ENCODE measurements at regions not wholly inside any gene's neighbourhood (a gene's known extent, or its start where the extent isn't known, plus 50 kb on each side); places are given as distances from the start of the nearest gene placed in this dataset.

DNA sequence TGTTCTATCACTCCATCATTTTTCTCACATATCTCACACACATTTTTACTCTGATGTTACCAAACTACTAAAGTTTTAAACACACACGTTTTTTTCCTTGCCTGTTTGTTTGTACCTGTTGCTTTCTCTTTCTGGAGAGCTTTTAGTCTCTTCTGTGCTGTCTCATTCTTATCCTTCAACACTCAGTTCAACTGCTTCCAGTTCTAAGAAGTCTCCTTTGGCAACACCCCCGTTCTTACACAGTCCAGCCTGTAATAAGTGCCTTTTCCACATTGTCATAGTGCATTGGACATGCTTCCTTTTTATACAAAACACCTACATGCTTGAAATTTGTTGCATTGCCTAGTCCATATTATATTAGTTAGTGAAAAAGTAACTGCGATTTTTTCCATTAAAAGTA lies 360.2 kb upstream of the BRINP3 start:
- H3K9ac ChIP-seq (ENCODE audit: insufficient read depth in 1 of 2, low read depth in 2 of 2, low read length in 2 of 2): no peak overlapping the region
- no TSS peak for BruUV-seq (replicated peaks)
- CTCF ChIA-PET (ENCODE audit: low intra/inter-chr PET ratio): no interaction called here
- peak overlapping the region; percentile 33; the same call in 1 of the 3 replicates for H3K27ac ChIP-seq (ENCODE audit: extremely low read depth, low read depth, low read length)
- FAIRE-seq: no peak
- no peaks in the 10 kb centered on the region for H3K9me1 ChIP-seq (ENCODE audit: control insufficient read depth, insufficient read depth, low read length)
- H2AFZ ChIP-seq (ENCODE audit: low read depth, low read length): no peak overlapping the region
- POLR2A ChIA-PET: no interaction called here
- TF ChIP-seq CBFA2T3 (IDR thresholded peaks at IDR 0.05) (peak; percentile 5; the same call in 1 of the 2 replicates), CEBPG (CRISPR knock-in tag; IDR thresholded peaks at IDR 0.05) (no peak), CEBPG (tag; conservative IDR thresholded peaks at IDR 0.05 in 1 of 2, IDR thresholded peaks at IDR 0.05 in 1 of 2) (no peak), MEIS2 (IDR thresholded peaks at IDR 0.05; ENCODE audit: partially characterized antibody) (peak; percentile 68), ZNF23 (CRISPR knock-in tag; IDR thresholded peaks at IDR 0.05) (peak; percentile 52; the same call in 1 of the 2 replicates), ETS2 (tag; IDR thresholded peaks at IDR 0.05; ENCODE audit: borderline replicate concordance, poor library complexity, severe bottlenecking) (no peak)
- H3K9me3 ChIP-seq (replicated peaks; ENCODE audit: control insufficient read depth, insufficient read depth, low read depth, low read length): no peaks in the 10 kb centered on the region; the same call in 1 of the 2 replicates
- H3K36me3 ChIP-seq (ENCODE audit: control insufficient read depth, insufficient read depth, low read length): no peaks in the 10 kb centered on the region
- H4K20me1 ChIP-seq (replicated peaks; ENCODE audit: control insufficient read depth, insufficient read depth, low read length): no peaks in the 10 kb centered on the region
- WGBS (ENCODE audit: insufficient coverage, low coverage, missing lambda C conversion rate): 0% methylated on average over 3 of the region's 3 CpGs
- ATAC-seq: peak; percentile 76
- H3K27me3 ChIP-seq (ENCODE audit: control insufficient read depth in 2 of 2, insufficient read depth in 2 of 2, low read length in 2 of 2): no peaks in the 10 kb centered on the region
- in situ Hi-C loops (cut with MboI) (no loop called here), intact Hi-C loops (cut with micrococcal nuclease) (no loop called here)
- no peak overlapping the region for H3K4me2 ChIP-seq (ENCODE audit: insufficient read depth, low read length)
- H3K79me2 ChIP-seq (ENCODE audit: control insufficient read depth, insufficient read depth, low read length): no peaks in the 10 kb centered on the region
- H3K4me3 ChIP-seq: no peak overlapping the region
- H3K4me1 ChIP-seq (replicated peaks in 1 of 2; ENCODE audit: control insufficient read depth in 2 of 2, insufficient read depth in 2 of 2, low read length in 2 of 2): no peaks in the 10 kb centered on the region
- DNase-seq (ENCODE audit: extremely low read depth in 1 of 4, low spot score in 3 of 4): peak in 1 of 4 experiments; percentile 45

DNA sequence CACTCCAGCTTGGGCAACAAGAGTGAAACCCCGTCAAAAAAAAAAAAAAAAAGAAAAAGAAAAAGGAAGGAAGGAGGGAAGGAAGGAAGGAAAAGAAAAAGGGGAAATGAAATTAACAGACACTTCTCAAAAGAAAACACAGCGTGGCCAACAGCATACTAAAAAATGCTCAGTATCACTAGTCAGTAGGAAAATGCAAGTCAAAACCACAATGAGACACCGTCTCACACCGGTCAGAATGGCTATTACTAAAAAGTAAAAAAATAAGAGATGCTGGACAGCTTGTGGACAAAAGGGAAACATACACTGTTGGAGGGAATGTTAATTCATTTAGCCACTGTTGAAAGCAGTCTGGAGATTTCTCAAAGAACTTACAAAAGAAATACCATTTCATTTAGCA lies 369.5 kb upstream of the BRINP3 start:
- H3K9me1 ChIP-seq (ENCODE audit: control insufficient read depth, insufficient read depth, low read length): no peaks in the 10 kb centered on the region
- no peaks in the 10 kb centered on the region for H3K4me1 ChIP-seq (replicated peaks in 1 of 2; ENCODE audit: control insufficient read depth in 2 of 2, insufficient read depth in 2 of 2, low read length in 2 of 2)
- 2% methylated on average over 3 of the region's 4 CpGs for WGBS (ENCODE audit: insufficient coverage, low coverage, missing lambda C conversion rate)
- intact Hi-C loops (cut with micrococcal nuclease): no loop called here
- no peak overlapping the region for H3K4me2 ChIP-seq (ENCODE audit: insufficient read depth, low read length)
- ATAC-seq (no peak), DNase-seq (ENCODE audit: extremely low read depth in 1 of 4, low spot score in 3 of 4) (no peak), FAIRE-seq (no peak)
- POLR2A ChIA-PET: interaction anchor here (1.0 kb wide), 1 partner anchor 10 kb away, joined by 4 read pairs; no protein-coding TSS in a partner anchor
- peak overlapping the region; percentile 2; the same call in 1 of the 2 replicates for H2AFZ ChIP-seq (ENCODE audit: low read depth, low read length)
- in situ Hi-C loops (cut with MboI): no loop called here
- no peaks in the 10 kb centered on the region for H3K79me2 ChIP-seq (ENCODE audit: control insufficient read depth, insufficient read depth, low read length)
- no peak overlapping the region for H3K27ac ChIP-seq (ENCODE audit: extremely low read depth, low read depth, low read length)
- H3K9ac ChIP-seq (ENCODE audit: insufficient read depth in 1 of 2, low read depth in 2 of 2, low read length in 2 of 2): no peak overlapping the region
- CTCF ChIA-PET (ENCODE audit: low intra/inter-chr PET ratio): no interaction called here
- no peak overlapping the region for H3K4me3 ChIP-seq
- BruUV-seq (replicated peaks): no TSS peak
- no peaks in the 10 kb centered on the region for H3K27me3 ChIP-seq (ENCODE audit: control insufficient read depth in 2 of 2, insufficient read depth in 2 of 2, low read length in 2 of 2)
- no peaks in the 10 kb centered on the region for H3K36me3 ChIP-seq (ENCODE audit: control insufficient read depth, insufficient read depth, low read length)
- H4K20me1 ChIP-seq (replicated peaks; ENCODE audit: control insufficient read depth, insufficient read depth, low read length): no peaks in the 10 kb centered on the region
- H3K9me3 ChIP-seq (replicated peaks; ENCODE audit: control insufficient read depth, insufficient read depth, low read depth, low read length): no peaks in the 10 kb centered on the region
- no peak for TF ChIP-seq SRSF9 (IDR thresholded peaks at IDR 0.05; ENCODE audit: borderline replicate concordance, low read depth, low read length)
- no peak for TF ChIP-seq KAT7 (CRISPR knock-in tag; IDR thresholded peaks at IDR 0.05; ENCODE audit: borderline replicate concordance)
- no peak for TF ChIP-seq ZNF717 (CRISPR knock-in tag; IDR thresholded peaks at IDR 0.05)
- no peak for TF ChIP-seq IRF2 (CRISPR knock-in tag; IDR thresholded peaks at IDR 0.05)
- TF ChIP-seq, protein P1, sequence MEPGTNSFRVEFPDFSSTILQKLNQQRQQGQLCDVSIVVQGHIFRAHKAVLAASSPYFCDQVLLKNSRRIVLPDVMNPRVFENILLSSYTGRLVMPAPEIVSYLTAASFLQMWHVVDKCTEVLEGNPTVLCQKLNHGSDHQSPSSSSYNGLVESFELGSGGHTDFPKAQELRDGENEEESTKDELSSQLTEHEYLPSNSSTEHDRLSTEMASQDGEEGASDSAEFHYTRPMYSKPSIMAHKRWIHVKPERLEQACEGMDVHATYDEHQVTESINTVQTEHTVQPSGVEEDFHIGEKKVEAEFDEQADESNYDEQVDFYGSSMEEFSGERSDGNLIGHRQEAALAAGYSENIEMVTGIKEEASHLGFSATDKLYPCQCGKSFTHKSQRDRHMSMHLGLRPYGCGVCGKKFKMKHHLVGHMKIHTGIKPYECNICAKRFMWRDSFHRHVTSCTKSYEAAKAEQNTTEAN (CRISPR knock-in tag; IDR thresholded peaks at IDR 0.05): no peak
- no peak for TF ChIP-seq PRMT5 (CRISPR knock-in tag; IDR thresholded peaks at IDR 0.05)
- TF ChIP-seq PCBP2 (IDR thresholded peaks at IDR 0.05; ENCODE audit: low read depth, low read length, poor library complexity, severe bottlenecking): no peak
- TF ChIP-seq PURB (CRISPR knock-in tag; IDR thresholded peaks at IDR 0.05; ENCODE audit: low read depth): no peak
- TF ChIP-seq SUPT5H (IDR thresholded peaks at IDR 0.05): no peak
- no peak for TF ChIP-seq ZNF707 (CRISPR knock-in tag; conservative IDR thresholded peaks at IDR 0.05)
- TF ChIP-seq, protein P2, sequence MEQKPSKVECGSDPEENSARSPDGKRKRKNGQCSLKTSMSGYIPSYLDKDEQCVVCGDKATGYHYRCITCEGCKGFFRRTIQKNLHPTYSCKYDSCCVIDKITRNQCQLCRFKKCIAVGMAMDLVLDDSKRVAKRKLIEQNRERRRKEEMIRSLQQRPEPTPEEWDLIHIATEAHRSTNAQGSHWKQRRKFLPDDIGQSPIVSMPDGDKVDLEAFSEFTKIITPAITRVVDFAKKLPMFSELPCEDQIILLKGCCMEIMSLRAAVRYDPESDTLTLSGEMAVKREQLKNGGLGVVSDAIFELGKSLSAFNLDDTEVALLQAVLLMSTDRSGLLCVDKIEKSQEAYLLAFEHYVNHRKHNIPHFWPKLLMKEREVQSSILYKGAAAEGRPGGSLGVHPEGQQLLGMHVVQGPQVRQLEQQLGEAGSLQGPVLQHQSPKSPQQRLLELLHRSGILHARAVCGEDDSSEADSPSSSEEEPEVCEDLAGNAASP (IDR thresholded peaks at IDR 0.05): no peak
